HG02870 (cell line): ENCODE measurements at regions not wholly inside any gene's neighbourhood (a gene's known extent, or its start where the extent isn't known, plus 50 kb on each side); places are given as distances from the start of the nearest gene placed in this dataset.
"Not testable (repeated sequence)": the region's sequence is repeated elsewhere in the genome, so short reads cannot be mapped to it uniquely, and the experiment has no call there.

Experiments used
- ATAC-seq: cut with Tn5 transposase; IDR thresholded peaks from one replicate; pipeline ENCODE4 v1.9.1; 2021; ENCODE audit warnings: mild to moderate bottlenecking, moderate library complexity; ENCODE audit not compliant: unreplicated experiment

GRCh38 chr12:63415357-63415756, 252.9 kb downstream of the DPY19L2 start:
- ATAC-seq, result no peak

DNA sequence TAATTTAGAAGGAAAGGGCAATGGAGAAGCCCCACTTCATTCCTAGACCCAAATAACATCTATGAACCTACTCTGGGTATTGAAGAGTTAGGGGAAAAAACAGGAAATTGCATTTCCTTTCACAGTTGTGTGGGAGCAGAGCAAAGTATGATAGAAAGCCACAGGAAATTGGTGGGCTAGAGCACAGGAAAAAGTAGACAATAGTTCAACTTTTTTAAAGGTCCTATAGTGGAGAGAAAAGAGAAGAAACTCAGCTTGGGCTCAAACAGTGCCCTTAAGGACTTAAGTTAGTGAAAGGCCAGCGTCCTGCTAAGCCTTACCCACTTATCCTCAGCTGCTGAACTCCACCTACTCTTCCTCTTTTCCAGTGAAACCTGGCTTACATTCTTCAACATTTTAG, 258.1 kb downstream of the DPY19L2 start:
- no peak for ATAC-seq

- ATAC-seq, result no peak
Measured at GRCh38 chr12:63406781-63407180, 255.8 kb upstream of the AVPR1A start.

DNA sequence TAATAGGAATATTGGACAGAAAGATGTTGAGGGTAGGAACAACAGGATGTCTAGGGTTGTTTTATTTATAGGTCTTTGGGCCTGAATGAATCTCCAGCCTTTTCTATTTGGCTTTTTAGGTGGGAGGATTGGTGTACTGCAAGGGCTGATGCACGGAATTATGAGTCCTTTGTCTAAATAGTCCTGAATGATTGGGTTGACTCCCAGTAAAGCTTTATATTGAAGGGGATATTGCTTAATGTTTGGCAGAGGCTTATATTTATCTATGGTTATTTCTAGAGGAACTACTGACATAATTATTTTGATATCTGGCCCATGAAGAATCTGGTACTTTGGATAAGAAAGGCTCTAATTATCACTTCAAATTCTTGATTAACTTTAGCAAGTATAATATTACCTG, 253.6 kb upstream of the AVPR1A start:
- ATAC-seq, result no peak

GRCh38 chr12:63403256-63403655, 252.3 kb upstream of the AVPR1A start:
- no peak for ATAC-seq

- ATAC-seq, result no peak
Measured at GRCh38 chr12:63400718-63401117, 249.7 kb upstream of the AVPR1A start.

DNA sequence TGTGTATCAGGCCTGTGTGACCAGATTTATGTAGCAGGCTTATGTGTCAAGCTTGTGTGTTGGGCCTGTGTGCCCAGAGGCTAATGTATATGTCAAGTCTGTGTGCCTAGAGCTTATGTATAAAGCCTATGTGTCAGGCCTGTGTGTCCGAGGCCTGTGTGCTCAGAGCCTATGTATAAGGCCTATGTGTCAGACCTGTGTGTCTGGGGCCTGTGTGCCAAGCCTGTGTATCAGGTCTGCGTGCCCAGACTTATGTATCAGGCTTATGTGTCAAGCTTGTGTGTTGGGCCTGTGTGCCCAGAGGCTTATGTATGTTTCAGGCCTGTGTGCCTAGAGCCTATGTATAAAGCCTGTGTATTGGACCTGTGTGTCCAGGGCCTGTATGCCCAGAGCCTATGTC, 249.3 kb upstream of the AVPR1A start:
- no peak for ATAC-seq

DNA sequence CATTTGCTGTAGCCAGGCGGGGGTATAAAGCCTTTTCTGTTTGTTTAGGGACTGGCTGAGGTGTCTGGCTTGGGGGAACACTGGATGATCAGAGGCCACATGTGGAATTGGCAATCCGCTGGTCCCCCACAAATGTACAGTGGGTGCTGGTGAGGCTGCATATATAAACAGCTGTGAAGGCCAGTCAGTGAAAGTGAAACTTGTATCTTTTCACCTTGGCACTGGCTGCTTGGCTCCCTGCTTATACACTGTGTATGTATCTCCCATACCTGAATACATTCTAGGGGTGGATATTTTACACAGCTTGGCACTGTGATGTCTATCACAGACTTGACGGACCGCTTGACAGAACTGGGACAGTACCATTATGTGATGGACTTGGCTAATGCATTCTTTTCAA, 246.8 kb upstream of the AVPR1A start:
- ATAC-seq, result no peak

DNA sequence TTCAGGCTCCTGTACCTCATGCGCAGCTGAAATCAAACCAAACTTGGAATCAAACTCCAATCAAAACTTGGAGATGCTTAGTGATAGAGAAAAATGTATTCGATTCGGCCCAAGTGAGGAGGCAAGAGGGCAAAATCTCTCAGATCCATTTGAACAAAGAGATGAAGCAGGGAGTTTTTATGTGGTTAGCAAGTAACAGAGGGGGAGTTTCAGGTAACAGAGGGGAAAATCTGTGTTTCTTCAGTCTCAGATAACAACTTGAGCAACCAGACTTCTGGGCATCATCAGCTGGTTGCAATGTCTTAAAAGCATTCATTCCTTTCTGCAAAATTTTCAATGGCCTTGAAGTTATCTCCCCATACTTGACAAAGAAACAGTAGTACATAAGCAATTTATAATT, 245.1 kb upstream of the AVPR1A start:
- ATAC-seq, result no peak

DNA sequence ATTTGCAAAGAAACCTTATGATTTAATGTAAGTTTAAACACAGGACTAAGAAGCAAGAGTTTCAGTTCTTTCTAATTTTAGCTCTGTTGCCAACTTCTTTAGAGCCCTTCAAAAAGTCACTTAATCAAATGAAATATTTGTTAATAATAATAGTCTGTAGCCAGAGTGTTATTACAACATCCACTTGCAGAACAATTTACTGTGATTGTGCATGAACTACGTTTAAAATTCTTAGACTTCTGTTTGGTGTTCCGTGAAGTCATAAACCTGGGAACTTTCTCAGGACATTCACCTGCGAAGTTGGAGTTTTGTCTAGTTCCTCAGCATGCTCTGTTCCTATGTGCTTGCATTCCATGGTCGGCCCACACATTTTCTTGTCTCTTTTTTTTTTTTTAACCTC, 244.0 kb upstream of the AVPR1A start:
- no peak for ATAC-seq

DNA sequence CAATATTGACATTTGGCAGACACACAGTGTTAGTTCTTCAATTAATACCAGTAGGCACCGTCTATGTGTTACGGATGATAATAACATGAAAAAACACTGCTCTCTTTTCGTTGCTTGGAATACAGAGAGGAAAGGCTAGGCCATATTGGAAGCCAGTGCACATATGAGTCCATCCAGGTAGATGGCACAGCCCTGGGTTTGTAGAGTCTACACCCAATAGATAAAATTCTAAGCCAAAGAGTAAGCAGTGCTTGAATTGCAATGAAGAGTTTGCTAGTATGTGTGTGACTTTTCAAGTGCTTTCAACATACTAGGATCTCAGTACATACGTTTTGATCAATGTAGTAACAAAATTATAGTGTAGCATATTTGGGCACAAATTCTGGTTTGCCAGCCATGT, 243.3 kb upstream of the AVPR1A start:
- no peak for ATAC-seq

DNA sequence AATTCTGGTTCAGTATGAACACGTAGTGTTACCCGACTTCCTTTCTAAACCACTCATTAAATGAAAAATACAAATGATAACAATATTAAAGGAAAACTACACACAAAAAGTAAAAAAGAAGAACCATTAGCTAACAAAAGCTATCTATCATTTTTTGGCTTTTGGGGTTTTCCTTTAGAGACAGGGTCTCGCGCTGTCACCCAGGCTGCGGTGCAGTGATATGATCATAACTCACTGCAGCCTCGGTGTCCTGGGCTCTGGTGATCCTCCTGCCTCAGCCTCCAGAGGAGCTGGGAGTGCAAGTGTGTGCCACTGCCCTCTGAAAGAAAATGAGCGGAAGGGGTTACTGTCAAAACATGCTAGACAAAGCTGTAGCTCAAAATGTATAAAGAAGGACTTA, 238.2 kb upstream of the AVPR1A start:
- ATAC-seq, result no peak

- ATAC-seq, result no peak
Measured at GRCh38 chr12:63387771-63388170, 236.8 kb upstream of the AVPR1A start.

GRCh38 chr12:63382930-63383329, 231.9 kb upstream of the AVPR1A start:
- no peak for ATAC-seq

DNA sequence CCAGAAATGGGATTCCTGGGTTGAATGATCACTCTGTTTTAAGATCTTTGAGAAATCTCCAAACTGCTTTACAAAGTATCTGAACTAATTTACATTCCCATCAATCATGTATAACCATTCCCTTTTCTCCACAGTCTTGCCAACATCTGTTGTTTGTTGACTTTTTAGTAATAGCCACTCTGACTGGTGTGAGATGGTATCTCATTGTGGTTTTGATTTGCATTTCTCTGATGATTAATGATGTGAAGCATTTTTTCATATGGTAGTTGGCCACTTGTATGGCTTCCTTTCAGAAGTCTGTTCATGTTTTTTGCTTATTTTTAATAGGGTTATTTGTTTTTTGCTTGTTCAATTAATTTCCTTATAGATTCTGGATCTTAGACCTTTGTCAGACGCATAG, 211.8 kb upstream of the AVPR1A start:
- no peak for ATAC-seq

DNA sequence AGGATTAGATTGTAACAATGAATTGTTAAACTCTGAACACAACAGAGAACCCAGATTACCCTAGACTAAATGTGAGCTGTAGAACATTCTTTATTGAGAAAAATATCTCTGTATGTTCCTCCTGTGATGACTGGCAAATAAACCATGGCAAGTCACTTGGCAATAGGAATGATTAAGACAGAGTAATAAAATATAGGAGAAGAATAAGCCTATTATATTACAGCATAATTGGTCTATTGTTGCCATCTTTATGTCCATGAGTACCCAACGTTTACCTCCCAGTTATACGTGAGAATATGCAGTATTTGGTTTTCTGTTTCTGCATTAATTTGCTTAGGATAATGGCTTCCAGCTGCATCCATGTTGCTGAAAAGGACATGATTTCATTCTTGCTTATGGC, 211.2 kb upstream of the AVPR1A start:
- no peak for ATAC-seq

GRCh38 chr12:63354969-63355368, 204.0 kb upstream of the AVPR1A start:
- no peak for ATAC-seq

DNA sequence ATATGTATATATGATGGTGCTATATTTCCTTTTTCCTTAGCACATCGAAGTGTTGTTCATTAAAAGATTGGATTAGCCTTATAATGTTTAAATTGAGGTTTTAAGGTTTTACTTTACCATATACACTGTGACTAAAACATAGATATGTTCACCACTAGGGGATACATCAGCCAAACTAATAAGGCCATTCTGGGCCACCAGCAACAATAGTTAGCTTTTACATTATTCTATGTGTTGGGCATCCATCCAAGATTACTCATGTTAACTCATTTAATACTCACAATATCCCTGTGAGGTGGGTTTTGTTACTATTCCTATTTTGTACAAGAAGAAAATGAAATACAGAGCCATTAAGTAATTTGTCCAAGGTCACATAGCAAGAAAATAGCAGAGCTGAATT, 202.6 kb upstream of the AVPR1A start:
- ATAC-seq, result no peak

- ATAC-seq, result no peak
Measured at GRCh38 chr12:63351370-63351769, 200.4 kb upstream of the AVPR1A start.

DNA sequence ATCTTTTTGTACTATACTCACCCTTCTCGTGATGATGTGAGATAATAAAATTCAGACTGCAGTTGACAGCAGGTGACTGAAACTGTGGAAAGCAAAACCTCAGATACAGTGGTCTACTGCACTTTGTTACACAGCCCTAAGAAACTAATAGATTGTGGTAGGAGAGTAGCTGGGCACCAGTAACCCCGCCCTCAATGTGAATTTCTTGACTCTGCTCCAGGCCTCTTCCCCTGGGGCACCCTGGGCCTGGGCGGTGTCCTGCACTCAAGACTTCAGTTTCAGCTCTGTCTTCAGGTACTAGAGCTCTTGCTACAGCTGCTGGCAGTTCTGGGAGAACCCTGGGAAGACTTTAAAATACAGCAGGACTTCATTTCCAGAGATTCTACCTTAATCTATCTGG, 197.6 kb upstream of the AVPR1A start:
- no peak for ATAC-seq

DNA sequence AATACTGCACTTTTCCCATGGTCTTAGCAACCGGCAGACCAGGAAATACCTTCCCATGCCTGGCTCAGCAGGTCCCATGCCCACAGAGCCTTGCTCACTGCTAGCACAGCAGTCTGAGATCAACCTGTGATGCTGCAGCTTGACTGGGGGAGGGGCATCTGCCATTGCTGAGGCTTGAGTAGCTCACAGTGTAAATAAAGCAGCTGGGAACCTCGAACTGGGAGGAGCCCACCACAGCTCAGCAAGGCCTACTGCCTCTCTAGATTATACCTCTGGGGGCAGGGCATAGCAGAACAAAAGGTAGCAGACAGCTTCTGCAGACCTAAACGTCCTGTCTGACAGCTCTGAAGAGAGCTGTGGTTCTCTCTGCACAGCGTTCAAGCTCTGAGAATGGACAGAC, 186.2 kb upstream of the AVPR1A start:
- not testable (repeated sequence) for ATAC-seq

GRCh38 chr12:63326260-63326659, 175.3 kb upstream of the AVPR1A start:
- ATAC-seq, result no peak

- ATAC-seq, result no peak
Measured at GRCh38 chr12:63325757-63326156, 174.8 kb upstream of the AVPR1A start.

GRCh38 chr12:63323942-63324341, 172.9 kb upstream of the AVPR1A start:
- no peak for ATAC-seq
